Heart left ventricle (tissue), 16 donors: ENCODE measurements at regions not wholly inside any gene's neighbourhood (a gene's known extent, or its start where the extent isn't known, plus 50 kb on each side); places are given as distances from the start of the nearest gene placed in this dataset.

Source experiments
- ATAC-seq, 4 donors: fragments of 200-7000 bp; cut with Tn5 transposase; one replicate each; pipeline ENCODE4 v1.9.1; 2020 to 2022; ENCODE audit warnings: moderate library complexity in 4 of 4, mild to moderate bottlenecking in 3 of 4, moderate number of reproducible peaks in 1 of 4
- DNase-seq, 5 donors: peaks; one replicate each; pipeline ENCODE4 v3.0.0-alpha.2; 2020
- H3K27ac ChIP-seq, 12 donors: fragments of 200-600 bp; sonication (generic) in 4 of 12; one replicate each; pipeline versions ENCODE4 v1.5.0 to v1.8.0; 2016 to 2022; ENCODE audit warnings: mild to moderate bottlenecking in 2 of 12
- H3K27me3 ChIP-seq, 9 donors: fragments of 200-600 bp; sonication (generic) in 2 of 9; one replicate each; pipeline versions ENCODE4 v1.5.1 to v1.8.0; 2016 to 2022; ENCODE audit warnings: mild to moderate bottlenecking in 3 of 9
- H3K36me3 ChIP-seq, 9 donors: fragments of 200-600 bp; sonication (generic) in 2 of 9; one replicate each; pipeline versions ENCODE4 v1.5.0 to v1.8.0; 2018 to 2022; ENCODE audit warnings: mild to moderate bottlenecking in 2 of 9
- H3K4me1 ChIP-seq, 12 donors: fragments of 200-600 bp; sonication (generic) in 4 of 12; one replicate each; pipeline versions ENCODE4 v1.5.0 to v1.8.0; 2016 to 2022; ENCODE audit warnings: mild to moderate bottlenecking in 3 of 12
- H3K4me3 ChIP-seq, 12 donors: fragments of 200-600 bp; sonication (generic) in 4 of 12; one replicate each; pipeline versions ENCODE4 v1.5.0 to v1.8.0; 2017 to 2022; ENCODE audit warnings: mild to moderate bottlenecking in 9 of 12, moderate library complexity in 4 of 12
- H3K9me3 ChIP-seq, 12 donors: fragments of 200-600 bp; sonication (generic) in 4 of 12; one replicate each; pipeline versions ENCODE4 v1.5.0 to v1.8.0; 2016 to 2022; ENCODE audit warnings: mild to moderate bottlenecking in 1 of 12
- CTCF ChIP-seq, 12 donors: fragments of 200-600 bp; sonication (generic) in 4 of 12; IDR thresholded peaks; one replicate each; pipeline versions ENCODE4 v1.5.0 to v1.8.0; 2018 to 2022; ENCODE audit warnings: antibody characterized with exemption in 12 of 12, mild to moderate bottlenecking in 5 of 12
- POLR2A ChIP-seq, 2 donors: fragments of 450-650 bp; IDR thresholded peaks; one replicate each; pipeline ENCODE4 v1.6.1; 2017; ENCODE audit warnings: antibody characterized with exemption in 2 of 2, mild to moderate bottlenecking in 2 of 2, moderate library complexity in 2 of 2
- WGBS, 4 donors: extraction: QIAGEN DNeasy Blood & Tissue Kit in 2 of 4; methylation state at CpG; one replicate each; pipeline versions ENCODE4 v1.1.5 to v1.1.7; 2013 to 2018; 5-methylcytosine and 5-hydroxymethylcytosine counted together
- intact Hi-C, 10 donors: fragments of 100-400 bp; cut with DNase I; formaldehyde crosslinking; loops; one replicate each; pipeline versions ENCODE4 v1.11.1 to v1.14.2; 2022
- donor health status: ischemic (EF 13 %, LVEDD 7.1; RV severe dilation, severe dysfunction).
- donor health status: healthy with polysubstance abuse.
- donor health status: DM: no; HTN: yes; CAD: no.
- donor health status: DM: no; HTN: no; CAD: no.
- donor health status: ischemic (EF 25% LVEDD 6.9; RV normal size, moderate dysfunction).
- donor health status: ischemic (EF 25% LVEDD 5.7; RV mildly dilated, moderate dysfunction).
- donor health status: healthy.
- donor health status: DM: yes; HTN: yes; CAD: no.
- donor health status: ischemic (EF 35%, LVEDD 5.7; RV mildly dilated, moderate dysfunction).
- donor health status: nonischemic (EF 11% LVEDD 7.7; RV severe dilation, severe dysfunction).
- donor health status: DM: yes; HTN: yes; CAD: no.
- donor health status: PGD.
- donor health status: ischemic (EF 29% LVEDD 5.4; RV normal size, mild dysfunction).
- donor health status: nonischemic (EF 23%, LVEDD 6.1; RV moderate dilation, normal function).

- no peak for TF ChIP-seq CTCF (IDR thresholded peaks at IDR 0.05)
- ATAC-seq (no peak), DNase-seq (no peak)
- 52 to 63% (median 62%) methylated on average over 2 of the region's 2 CpGs for WGBS, 4 donors
- H3K27me3 ChIP-seq, result no peaks in the 10 kb centered on the region
- H3K4me1 ChIP-seq, result no peaks in the 10 kb centered on the region
- H3K9me3 ChIP-seq, result peaks cover 0 to 3% (median 0%) of the 10 kb centered on the region in 12 donors
- intact Hi-C loops, result no loop called here
- H3K36me3 ChIP-seq, result no peaks in the 10 kb centered on the region
- no peak overlapping the region for H3K4me3 ChIP-seq
- no peak overlapping the region for H3K27ac ChIP-seq
Observed at GRCh38 chr13:82800391-82800790, 1081.9 kb downstream of the SLITRK1 start.

GRCh38 chr13:82797876-82798275 is 1084.4 kb downstream of the SLITRK1 start:
- Histone ChIP-seq H3K4me3 (no peak overlapping the region), H3K27ac (no peak overlapping the region), H3K36me3 (no peaks in the 10 kb centered on the region), H3K27me3 (no peaks in the 10 kb centered on the region), H3K4me1 (no peaks in the 10 kb centered on the region), H3K9me3 (no peaks in the 10 kb centered on the region)
- WGBS, 4 donors, result 43 to 59% (median 50%) methylated on average over 1 of the region's 1 CpG
- intact Hi-C loops, result no loop called here
- ATAC-seq, result no peak
- no peak for TF ChIP-seq CTCF (IDR thresholded peaks at IDR 0.05)
- TF ChIP-seq POLR2A (IDR thresholded peaks at IDR 0.05), result no peak
- DNase-seq, result no peak

GRCh38 chr13:82791035-82791434 is 1091.2 kb downstream of the SLITRK1 start:
- no peak for ATAC-seq
- intact Hi-C loops, result no loop called here
- Histone ChIP-seq H3K36me3 (no peaks in the 10 kb centered on the region), H3K4me3 (no peak overlapping the region), H3K27me3 (no peaks in the 10 kb centered on the region), H3K9me3 (no peaks in the 10 kb centered on the region), H3K27ac (no peak overlapping the region), H3K4me1 (no peaks in the 10 kb centered on the region)
- DNase-seq, result no peak
- no peak for TF ChIP-seq CTCF (IDR thresholded peaks at IDR 0.05)
- no peak for TF ChIP-seq POLR2A (IDR thresholded peaks at IDR 0.05)
- WGBS, 4 donors, result 35 to 51% (median 40%) methylated on average over 4 of the region's 4 CpGs

GRCh38 chr13:82772816-82773215 is 1109.5 kb downstream of the SLITRK1 start:
- intact Hi-C loops, result no loop called here
- no peak for ATAC-seq

More at GRCh38 chr13:82772816-82773215, 1109.5 kb downstream of the SLITRK1 start:
- no peak for DNase-seq
- H3K9me3 ChIP-seq, result no peaks in the 10 kb centered on the region
- no peak overlapping the region for H3K4me3 ChIP-seq
- no peaks in the 10 kb centered on the region for H3K27me3 ChIP-seq
- no peaks in the 10 kb centered on the region for H3K36me3 ChIP-seq
- no peaks in the 10 kb centered on the region for H3K4me1 ChIP-seq
- TF ChIP-seq CTCF (IDR thresholded peaks at IDR 0.05) (no peak), POLR2A (IDR thresholded peaks at IDR 0.05) (no peak)
- H3K27ac ChIP-seq, result no peak overlapping the region
- WGBS, 4 donors, result 38 to 76% (median 57%) methylated on average over 3 of the region's 3 CpGs
